Vagina (tissue), 2 donors: ENCODE measurements at regions not wholly inside any gene's neighbourhood (a gene's known extent, or its start where the extent isn't known, plus 50 kb on each side); places are given as distances from the start of the nearest gene placed in this dataset.

Experiments
- DNase-seq, 2 donors: peaks; one replicate each; pipeline ENCODE4 v3.0.0-alpha.2; 2017; ENCODE audit errors: extremely low spot score in 2 of 2
- H3K27ac ChIP-seq: fragments of 200-600 bp; sonication (generic); one replicate; pipeline ENCODE4 v1.5.1; 2019
- H3K27me3 ChIP-seq: fragments of 200-600 bp; sonication (generic); one replicate; pipeline ENCODE4 v1.5.1; 2019
- H3K36me3 ChIP-seq, 2 donors: fragments of 200-600 bp; sonication (generic); one replicate each; pipeline ENCODE4 v1.5.1; 2017 to 2019
- H3K4me1 ChIP-seq: fragments of 200-600 bp; sonication (generic); one replicate; pipeline ENCODE4 v1.5.1; 2019
- H3K4me3 ChIP-seq, 2 donors: fragments of 200-600 bp; sonication (generic); 1 replicate in 1 of 2; 2 replicates in 1 of 2; pipeline ENCODE4 v1.5.1; 2016 to 2019
- H3K9me3 ChIP-seq: fragments of 200-600 bp; sonication (generic); one replicate; pipeline ENCODE4 v1.5.1; 2019
- POLR2A ChIP-seq, 2 donors: fragments of 450-650 bp; IDR thresholded peaks; one replicate each; pipeline ENCODE4 v1.6.1; 2017; ENCODE audit warnings: antibody characterized with exemption in 2 of 2, mild to moderate bottlenecking in 2 of 2, moderate library complexity in 2 of 2
- POLR2AphosphoS5 ChIP-seq, 2 donors: sonication (generic); formaldehyde crosslinking; IDR thresholded peaks; one replicate each; pipeline ENCODE4 v1.9.0; 2017; ENCODE audit warnings: antibody characterized with exemption in 2 of 2, mild to moderate bottlenecking in 2 of 2, low read depth in 1 of 2; ENCODE audit not compliant: insufficient read depth in 1 of 2
- intact Hi-C: fragments of 100-400 bp; cut with DNase I; formaldehyde crosslinking; loops from one replicate; pipeline ENCODE4 v1.15.1; 2023
- TF ChIP-seq, protein P1 (sequence below), 3 experiments: fragments of 450-650 bp in 2 of 3; fragments of 200-600 bp in 1 of 3; sonication (generic) in 1 of 3; IDR thresholded peaks; one replicate each; pipeline ENCODE4 v1.5.1; 2017 to 2019; ENCODE audit warnings: antibody characterized with exemption in 3 of 3, mild to moderate bottlenecking in 2 of 3, moderate library complexity in 2 of 3

DNA sequence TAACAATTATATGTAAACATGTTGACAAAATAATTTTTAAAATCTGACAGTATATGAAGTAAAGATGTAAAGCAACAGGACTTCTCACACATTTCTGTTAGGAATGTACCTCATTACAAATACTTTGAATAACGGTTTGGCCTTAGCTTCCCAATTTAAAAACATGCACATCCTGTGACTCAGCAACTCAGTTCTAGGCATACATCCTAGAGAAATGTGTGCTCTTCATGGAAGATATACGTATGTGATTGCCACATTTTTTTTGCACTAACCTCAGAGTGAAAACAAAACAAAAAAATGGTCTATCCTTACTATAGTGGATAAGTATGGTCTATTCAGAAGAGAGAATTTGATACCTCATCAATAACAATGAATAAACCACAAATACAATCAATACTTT is 314.6 kb downstream of the LIG4 start:
- Histone ChIP-seq H3K4me3 (no peak overlapping the region), H3K27ac (no peak overlapping the region), H3K36me3 (no peaks in the 10 kb centered on the region), H3K27me3 (no peaks in the 10 kb centered on the region), H3K4me1 (no peaks in the 10 kb centered on the region), H3K9me3 (no peaks in the 10 kb centered on the region)
- intact Hi-C loops, result no loop called here
- DNase-seq, result no peak
- TF ChIP-seq POLR2AphosphoS5 (IDR thresholded peaks at IDR 0.05; ENCODE audit: insufficient read depth in 1 of 2, low read depth in 1 of 2) (no peak), POLR2A (IDR thresholded peaks at IDR 0.05) (no peak)
- TF ChIP-seq, protein P1, sequence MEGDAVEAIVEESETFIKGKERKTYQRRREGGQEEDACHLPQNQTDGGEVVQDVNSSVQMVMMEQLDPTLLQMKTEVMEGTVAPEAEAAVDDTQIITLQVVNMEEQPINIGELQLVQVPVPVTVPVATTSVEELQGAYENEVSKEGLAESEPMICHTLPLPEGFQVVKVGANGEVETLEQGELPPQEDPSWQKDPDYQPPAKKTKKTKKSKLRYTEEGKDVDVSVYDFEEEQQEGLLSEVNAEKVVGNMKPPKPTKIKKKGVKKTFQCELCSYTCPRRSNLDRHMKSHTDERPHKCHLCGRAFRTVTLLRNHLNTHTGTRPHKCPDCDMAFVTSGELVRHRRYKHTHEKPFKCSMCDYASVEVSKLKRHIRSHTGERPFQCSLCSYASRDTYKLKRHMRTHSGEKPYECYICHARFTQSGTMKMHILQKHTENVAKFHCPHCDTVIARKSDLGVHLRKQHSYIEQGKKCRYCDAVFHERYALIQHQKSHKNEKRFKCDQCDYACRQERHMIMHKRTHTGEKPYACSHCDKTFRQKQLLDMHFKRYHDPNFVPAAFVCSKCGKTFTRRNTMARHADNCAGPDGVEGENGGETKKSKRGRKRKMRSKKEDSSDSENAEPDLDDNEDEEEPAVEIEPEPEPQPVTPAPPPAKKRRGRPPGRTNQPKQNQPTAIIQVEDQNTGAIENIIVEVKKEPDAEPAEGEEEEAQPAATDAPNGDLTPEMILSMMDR (IDR thresholded peaks at IDR 0.05), result no peak

DNA sequence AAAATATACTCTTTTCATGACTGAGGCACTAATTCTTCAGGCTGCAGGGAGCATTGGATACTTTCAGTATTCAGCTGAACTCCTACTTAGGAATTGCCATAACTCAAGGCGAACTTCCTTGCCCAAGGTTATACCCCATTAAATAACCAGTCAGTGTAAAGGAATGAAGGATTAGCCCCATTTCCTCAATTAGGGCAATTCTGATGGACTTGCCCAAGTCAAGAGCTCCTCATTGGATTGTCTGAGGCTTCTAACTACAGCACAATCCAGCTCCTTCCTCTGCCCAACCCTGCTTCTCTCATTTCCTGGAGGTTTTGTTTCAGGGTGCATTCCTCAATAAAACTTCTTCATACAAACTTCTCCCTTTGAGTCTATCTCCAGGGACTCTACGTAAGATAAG is 329.2 kb downstream of the LIG4 start:
- DNase-seq, result no peak
- Histone ChIP-seq H3K36me3 (no peaks in the 10 kb centered on the region), H3K4me1 (no peaks in the 10 kb centered on the region), H3K4me3 (no peak overlapping the region), H3K27me3 (no peaks in the 10 kb centered on the region), H3K27ac (no peak overlapping the region), H3K9me3 (no peaks in the 10 kb centered on the region)
- no peak for TF ChIP-seq POLR2AphosphoS5 (IDR thresholded peaks at IDR 0.05; ENCODE audit: insufficient read depth in 1 of 2, low read depth in 1 of 2)
- TF ChIP-seq, protein P1 (IDR thresholded peaks at IDR 0.05), result no peak
- TF ChIP-seq POLR2A (IDR thresholded peaks at IDR 0.05), result no peak
- intact Hi-C loops, result no loop called here

DNA sequence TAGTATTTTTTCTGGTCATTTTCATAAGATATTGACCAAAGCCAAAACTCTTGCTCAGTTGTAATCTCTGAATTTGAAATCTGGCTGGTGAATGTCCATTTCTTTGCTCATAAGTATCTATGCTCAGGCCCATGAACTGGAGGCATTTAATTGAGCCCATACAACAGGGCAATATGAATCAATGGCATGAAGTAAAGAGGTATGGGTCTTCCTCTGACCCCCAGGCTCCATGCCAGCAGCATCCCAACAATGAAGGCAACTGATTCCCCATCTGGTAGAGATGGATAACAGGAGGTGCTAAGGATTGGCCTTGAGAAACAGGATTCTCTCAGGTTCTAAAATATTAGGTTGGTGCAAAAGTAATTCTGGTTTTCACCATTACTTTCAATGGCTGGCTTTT is 330.8 kb downstream of the LIG4 start:
- intact Hi-C loops, result no loop called here
- Histone ChIP-seq H3K27ac (no peak overlapping the region), H3K4me3 (no peak overlapping the region), H3K4me1 (no peaks in the 10 kb centered on the region), H3K9me3 (no peaks in the 10 kb centered on the region), H3K27me3 (no peaks in the 10 kb centered on the region), H3K36me3 (no peaks in the 10 kb centered on the region)
- TF ChIP-seq POLR2AphosphoS5 (IDR thresholded peaks at IDR 0.05; ENCODE audit: insufficient read depth in 1 of 2, low read depth in 1 of 2), result no peak
- TF ChIP-seq, protein P1 (IDR thresholded peaks at IDR 0.05), result no peak
- TF ChIP-seq POLR2A (IDR thresholded peaks at IDR 0.05), result no peak
- no peak for DNase-seq

DNA sequence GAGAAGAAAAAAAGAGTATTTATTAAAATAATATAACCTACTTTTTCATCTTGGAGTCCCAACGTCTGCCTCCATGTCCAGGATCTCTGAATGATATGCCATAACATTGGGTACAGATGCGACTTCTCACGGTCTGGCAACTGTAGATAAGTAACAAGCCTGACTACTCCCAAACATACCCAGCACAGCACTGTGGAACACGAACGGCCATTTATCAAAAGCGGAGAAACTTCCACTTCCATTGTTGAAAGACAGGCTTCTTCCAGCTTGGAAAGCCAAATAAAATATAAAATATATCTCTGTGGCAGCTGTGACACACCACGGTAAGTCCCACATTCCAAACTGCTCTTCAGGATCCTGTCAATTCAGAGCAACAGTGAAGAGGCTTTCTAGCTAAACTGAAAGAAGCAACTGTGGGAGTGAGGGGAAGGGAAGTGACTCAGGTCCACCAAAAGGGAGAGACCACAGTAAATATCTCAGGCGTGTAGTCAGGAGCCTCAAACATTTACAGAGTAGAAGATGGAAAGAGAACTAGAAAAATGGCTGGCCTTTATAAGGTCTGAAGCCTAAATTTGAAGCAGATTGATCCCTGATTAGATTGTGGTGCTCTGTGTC is 331.7 kb downstream of the LIG4 start:
- intact Hi-C loops, result no loop called here
- Histone ChIP-seq H3K36me3 (no peaks in the 10 kb centered on the region), H3K4me3 (no peak overlapping the region), H3K9me3 (no peaks in the 10 kb centered on the region), H3K27me3 (no peaks in the 10 kb centered on the region), H3K27ac (no peak overlapping the region), H3K4me1 (no peaks in the 10 kb centered on the region)
- no peak for DNase-seq
- TF ChIP-seq, protein P1 (IDR thresholded peaks at IDR 0.05), result no peak

DNA sequence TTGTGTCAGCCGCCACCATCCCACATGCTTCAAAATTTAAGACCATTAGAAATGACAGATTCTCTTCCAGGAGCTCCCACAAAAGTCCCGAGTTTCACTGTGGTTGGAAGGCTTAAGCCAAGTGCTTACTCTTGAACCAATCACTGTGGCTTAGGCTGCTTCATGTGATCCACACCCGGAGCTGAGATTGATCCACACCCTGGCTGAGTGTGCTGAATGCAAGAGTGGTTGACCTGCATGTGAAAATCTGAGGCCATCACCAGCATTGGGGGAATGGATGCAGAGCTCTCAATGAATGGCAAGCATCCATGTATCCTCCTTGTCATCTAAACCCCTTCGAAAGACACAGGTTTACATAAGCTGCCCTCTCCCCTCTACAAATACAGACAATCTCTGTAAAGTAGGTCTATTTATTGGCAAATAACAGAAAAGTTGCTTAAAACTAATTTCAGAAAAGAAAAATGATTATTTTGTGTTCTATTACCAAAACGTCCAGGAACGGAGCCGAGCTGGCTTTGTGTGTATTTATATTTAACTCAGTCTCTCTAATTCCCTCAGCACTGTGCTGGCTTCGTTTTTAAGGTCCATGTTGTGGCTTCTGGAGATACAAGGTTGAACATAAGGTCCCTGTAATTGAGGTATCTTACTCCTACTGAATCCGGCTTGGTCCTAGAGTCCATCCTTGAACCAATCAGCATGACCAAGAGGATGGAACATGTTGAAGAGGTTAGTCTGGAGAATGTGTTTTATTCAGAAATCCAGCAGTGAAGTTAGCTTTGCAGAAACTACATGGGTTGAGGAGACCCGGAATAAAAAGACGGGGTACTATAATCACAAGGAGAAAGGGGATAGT is 332.4 kb downstream of the LIG4 start:
- H3K27me3 ChIP-seq, result no peaks in the 10 kb centered on the region
- no peaks in the 10 kb centered on the region for H3K36me3 ChIP-seq
- no peaks in the 10 kb centered on the region for H3K9me3 ChIP-seq
- DNase-seq, result no peak
- H3K4me1 ChIP-seq, result no peaks in the 10 kb centered on the region
- H3K4me3 ChIP-seq, result no peak overlapping the region
- H3K27ac ChIP-seq, result no peak overlapping the region
- no peak for TF ChIP-seq POLR2A (IDR thresholded peaks at IDR 0.05)
- TF ChIP-seq, protein P1 (IDR thresholded peaks at IDR 0.05), result no peak
- no peak for TF ChIP-seq POLR2AphosphoS5 (IDR thresholded peaks at IDR 0.05; ENCODE audit: insufficient read depth in 1 of 2, low read depth in 1 of 2)
- intact Hi-C loops, result no loop called here
